Astrocyte (in vitro differentiated cells and primary cell): ENCODE measurements at regions not wholly inside any gene's neighbourhood (a gene's known extent, or its start where the extent isn't known, plus 50 kb on each side); places are given as distances from the start of the nearest gene placed in this dataset.

ENCODE experiments used
- EZH2 ChIP-seq: IDR thresholded peaks from 2 replicates; pipeline ENCODE4 v1.6.1; 2012; ENCODE audit warnings: mild to moderate bottlenecking, low read length, inconsistent platforms; ENCODE audit not compliant: insufficient read depth
- TF ChIP-seq, protein P1 (sequence below): IDR thresholded peaks from 2 replicates; pipeline ENCODE4 v1.5.1; 2011; ENCODE audit warnings: low read depth, mild to moderate bottlenecking, inconsistent platforms, low read length, moderate library complexity; ENCODE audit not compliant: insufficient read depth

DNA sequence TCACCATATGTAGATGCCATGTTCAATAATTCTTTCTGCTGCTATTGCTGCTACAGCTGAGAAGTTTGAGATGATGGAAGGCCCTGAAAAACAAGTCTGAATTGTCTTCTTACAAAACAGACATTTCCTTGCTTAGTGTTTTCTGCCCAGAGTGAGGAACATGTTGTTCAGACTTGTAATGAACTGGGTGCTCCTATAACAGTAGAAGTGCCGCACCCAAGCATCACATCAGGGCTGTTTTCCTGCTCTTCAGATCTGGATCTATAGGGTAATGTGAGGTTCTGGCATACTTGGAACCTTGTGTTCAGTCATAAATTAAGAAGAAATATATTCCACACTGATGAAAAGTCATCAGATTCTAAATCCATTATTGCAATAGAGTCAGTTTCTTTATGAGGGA, 171.9 kb upstream of the DIO2 start:
- TF ChIP-seq, protein P1, sequence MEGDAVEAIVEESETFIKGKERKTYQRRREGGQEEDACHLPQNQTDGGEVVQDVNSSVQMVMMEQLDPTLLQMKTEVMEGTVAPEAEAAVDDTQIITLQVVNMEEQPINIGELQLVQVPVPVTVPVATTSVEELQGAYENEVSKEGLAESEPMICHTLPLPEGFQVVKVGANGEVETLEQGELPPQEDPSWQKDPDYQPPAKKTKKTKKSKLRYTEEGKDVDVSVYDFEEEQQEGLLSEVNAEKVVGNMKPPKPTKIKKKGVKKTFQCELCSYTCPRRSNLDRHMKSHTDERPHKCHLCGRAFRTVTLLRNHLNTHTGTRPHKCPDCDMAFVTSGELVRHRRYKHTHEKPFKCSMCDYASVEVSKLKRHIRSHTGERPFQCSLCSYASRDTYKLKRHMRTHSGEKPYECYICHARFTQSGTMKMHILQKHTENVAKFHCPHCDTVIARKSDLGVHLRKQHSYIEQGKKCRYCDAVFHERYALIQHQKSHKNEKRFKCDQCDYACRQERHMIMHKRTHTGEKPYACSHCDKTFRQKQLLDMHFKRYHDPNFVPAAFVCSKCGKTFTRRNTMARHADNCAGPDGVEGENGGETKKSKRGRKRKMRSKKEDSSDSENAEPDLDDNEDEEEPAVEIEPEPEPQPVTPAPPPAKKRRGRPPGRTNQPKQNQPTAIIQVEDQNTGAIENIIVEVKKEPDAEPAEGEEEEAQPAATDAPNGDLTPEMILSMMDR: no peak
- TF ChIP-seq EZH2: no peak
